ENCODE measurements at regions not wholly inside any gene's neighbourhood (a gene's known extent, or its start where the extent isn't known, plus 50 kb on each side); places are given as distances from the start of the nearest gene placed in this dataset.

GRCh38 chr11:103668859-103669258 is 367.6 kb upstream of the DDI1 start:
- DNase-seq: no peak
- H4K20me1 ChIP-seq (ENCODE audit: insufficient read depth, low read length): no peaks in the 10 kb centered on the region
- no peaks in the 10 kb centered on the region for H3K79me2 ChIP-seq (ENCODE audit: insufficient read depth, low read length)
- H3K27me3 ChIP-seq (ENCODE audit: insufficient read depth, low read length, poor library complexity): no peaks in the 10 kb centered on the region
- no peaks in the 10 kb centered on the region for H3K36me3 ChIP-seq (ENCODE audit: insufficient read depth, low read length)
- H3K9me3 ChIP-seq (ENCODE audit: insufficient read depth, low read length, severe bottlenecking): no peaks in the 10 kb centered on the region
- ATAC-seq (ENCODE audit: insufficient read depth, low read depth): no peak
- H3K9ac ChIP-seq (ENCODE audit: low read depth, low read length): no peak overlapping the region
- H3K4me1 ChIP-seq (ENCODE audit: insufficient read depth, low read length): no peaks in the 10 kb centered on the region
- no peak overlapping the region for H3K4me2 ChIP-seq (ENCODE audit: insufficient read depth, low read length)
- no peak overlapping the region for H3K4me3 ChIP-seq (ENCODE audit: low read depth in 1 of 2, low read length in 2 of 2)
- no peak overlapping the region for H2AFZ ChIP-seq (ENCODE audit: low read depth, low read length)
- no peak overlapping the region for H3K27ac ChIP-seq (ENCODE audit: low read length)
- TF ChIP-seq CTCF (IDR thresholded peaks at IDR 0.05; ENCODE audit: borderline replicate concordance, extremely low read depth, low read length, poor library complexity, severe bottlenecking) (no peak), EZH2 (IDR thresholded peaks at IDR 0.05; ENCODE audit: borderline replicate concordance, low read depth, low read length, severe bottlenecking) (no peak)

DNA sequence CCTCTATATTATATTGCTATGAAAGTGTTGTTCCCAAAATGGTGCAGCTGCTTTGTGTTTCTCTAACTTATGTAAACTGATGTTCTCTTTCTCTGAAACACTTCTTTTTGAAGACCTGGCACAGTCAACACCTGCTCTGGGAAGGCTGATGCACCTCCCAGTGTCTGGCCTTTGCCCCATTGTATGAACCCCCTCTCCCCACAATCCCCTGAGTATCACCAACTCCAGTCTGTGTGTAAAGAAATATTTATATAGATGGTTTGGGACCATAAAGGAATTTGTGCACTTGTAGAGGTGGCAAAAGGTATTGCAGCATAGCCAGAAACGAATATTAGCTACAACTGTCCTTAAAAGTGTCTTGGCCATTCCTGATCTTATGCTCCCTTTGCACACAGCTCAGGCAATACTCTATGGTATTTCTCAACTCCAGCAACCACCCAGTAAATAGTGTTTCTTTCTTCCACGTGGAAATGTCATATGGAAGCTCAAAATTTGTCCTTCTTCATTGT is 365.2 kb upstream of the DDI1 start:
- H3K4me1 ChIP-seq (ENCODE audit: insufficient read depth, low read length): no peaks in the 10 kb centered on the region
- no peak overlapping the region for H3K4me3 ChIP-seq (ENCODE audit: low read depth in 1 of 2, low read length in 2 of 2)
- DNase-seq (no peak), ATAC-seq (ENCODE audit: insufficient read depth, low read depth) (no peak)
- no peaks in the 10 kb centered on the region for H3K79me2 ChIP-seq (ENCODE audit: insufficient read depth, low read length)
- H3K27me3 ChIP-seq (ENCODE audit: insufficient read depth, low read length, poor library complexity): no peaks in the 10 kb centered on the region
- no peak overlapping the region for H3K27ac ChIP-seq (ENCODE audit: low read length)
- H3K36me3 ChIP-seq (ENCODE audit: insufficient read depth, low read length): no peaks in the 10 kb centered on the region
- H3K9me3 ChIP-seq (ENCODE audit: insufficient read depth, low read length, severe bottlenecking): no peaks in the 10 kb centered on the region
- no peak overlapping the region for H3K4me2 ChIP-seq (ENCODE audit: insufficient read depth, low read length)
- H4K20me1 ChIP-seq (ENCODE audit: insufficient read depth, low read length): no peaks in the 10 kb centered on the region
- H2AFZ ChIP-seq (ENCODE audit: low read depth, low read length): no peak overlapping the region
- no peak overlapping the region for H3K9ac ChIP-seq (ENCODE audit: low read depth, low read length)
- TF ChIP-seq EZH2 (IDR thresholded peaks at IDR 0.05; ENCODE audit: borderline replicate concordance, low read depth, low read length, severe bottlenecking) (no peak), CTCF (IDR thresholded peaks at IDR 0.05; ENCODE audit: borderline replicate concordance, extremely low read depth, low read length, poor library complexity, severe bottlenecking) (peak; percentile 5)

DNA sequence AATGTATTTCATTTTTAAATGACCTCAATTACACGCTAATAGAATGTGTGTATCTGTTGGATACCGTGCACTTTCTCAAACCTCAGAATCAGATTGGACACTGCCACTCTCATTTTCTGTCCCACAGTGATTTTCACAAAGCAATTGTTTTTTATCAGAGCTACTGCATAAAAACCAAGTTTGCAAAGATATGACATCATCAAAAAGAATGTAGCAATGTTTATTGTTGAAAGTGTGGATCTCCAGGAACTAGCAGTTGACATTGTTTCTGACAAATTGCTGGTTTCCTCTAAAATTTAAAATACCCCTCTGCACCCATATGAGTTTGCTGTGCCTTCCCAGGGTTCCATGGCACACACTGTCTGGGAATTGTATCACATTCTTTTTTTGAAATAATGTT is 362.7 kb upstream of the DDI1 start:
- no peaks in the 10 kb centered on the region for H3K4me1 ChIP-seq (ENCODE audit: insufficient read depth, low read length)
- H3K9me3 ChIP-seq (ENCODE audit: insufficient read depth, low read length, severe bottlenecking): no peaks in the 10 kb centered on the region
- no peak overlapping the region for H3K27ac ChIP-seq (ENCODE audit: low read length)
- no peak overlapping the region for H3K4me3 ChIP-seq (ENCODE audit: low read depth in 1 of 2, low read length in 2 of 2)
- H3K27me3 ChIP-seq (ENCODE audit: insufficient read depth, low read length, poor library complexity): no peaks in the 10 kb centered on the region
- no peaks in the 10 kb centered on the region for H3K36me3 ChIP-seq (ENCODE audit: insufficient read depth, low read length)
- no peaks in the 10 kb centered on the region for H3K79me2 ChIP-seq (ENCODE audit: insufficient read depth, low read length)
- H3K9ac ChIP-seq (ENCODE audit: low read depth, low read length): no peak overlapping the region
- no peak overlapping the region for H2AFZ ChIP-seq (ENCODE audit: low read depth, low read length)
- no peak for DNase-seq
- ATAC-seq (ENCODE audit: insufficient read depth, low read depth): no peak
- no peak overlapping the region for H3K4me2 ChIP-seq (ENCODE audit: insufficient read depth, low read length)
- TF ChIP-seq CTCF (IDR thresholded peaks at IDR 0.05; ENCODE audit: borderline replicate concordance, extremely low read depth, low read length, poor library complexity, severe bottlenecking) (no peak), EZH2 (IDR thresholded peaks at IDR 0.05; ENCODE audit: borderline replicate concordance, low read depth, low read length, severe bottlenecking) (no peak)
- H4K20me1 ChIP-seq (ENCODE audit: insufficient read depth, low read length): no peaks in the 10 kb centered on the region

DNA sequence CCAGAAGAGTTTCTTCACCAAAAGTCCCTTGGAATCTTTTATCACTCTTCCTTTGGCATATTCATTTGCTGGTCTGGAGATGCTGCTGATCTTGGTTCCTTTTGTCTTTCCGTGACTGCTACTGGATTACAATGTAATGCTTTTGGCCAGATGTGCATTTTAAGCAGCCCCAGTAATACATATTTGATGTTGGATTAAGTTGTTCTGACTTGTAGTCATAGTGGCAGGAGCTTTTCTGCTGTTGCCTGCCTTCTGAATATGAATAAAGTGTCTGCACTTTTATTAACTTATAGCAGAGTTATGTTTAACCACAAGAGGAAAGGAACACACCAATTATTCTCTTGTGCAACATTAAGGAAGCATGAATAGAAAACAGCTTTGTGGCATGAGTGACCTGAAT is 360.0 kb upstream of the DDI1 start:
- H3K27ac ChIP-seq (ENCODE audit: low read length): no peak overlapping the region

More for the DNA sequence above, 360.0 kb upstream of the DDI1 start:
- Histone ChIP-seq H3K79me2 (ENCODE audit: insufficient read depth, low read length) (no peaks in the 10 kb centered on the region), H3K4me3 (ENCODE audit: low read depth in 1 of 2, low read length in 2 of 2) (no peak overlapping the region), H3K9me3 (ENCODE audit: insufficient read depth, low read length, severe bottlenecking) (no peaks in the 10 kb centered on the region), H3K36me3 (ENCODE audit: insufficient read depth, low read length) (no peaks in the 10 kb centered on the region), H3K27me3 (ENCODE audit: insufficient read depth, low read length, poor library complexity) (no peaks in the 10 kb centered on the region), H4K20me1 (ENCODE audit: insufficient read depth, low read length) (no peaks in the 10 kb centered on the region), H2AFZ (ENCODE audit: low read depth, low read length) (no peak overlapping the region), H3K4me2 (ENCODE audit: insufficient read depth, low read length) (no peak overlapping the region), H3K4me1 (ENCODE audit: insufficient read depth, low read length) (0 out of 2 replicates have a peak, but pooled peaks cover 3% of the 10 kb centered on the region), H3K9ac (ENCODE audit: low read depth, low read length) (no peak overlapping the region)
- DNase-seq (no peak), ATAC-seq (ENCODE audit: insufficient read depth, low read depth) (no peak)
- no peak for TF ChIP-seq EZH2 (IDR thresholded peaks at IDR 0.05; ENCODE audit: borderline replicate concordance, low read depth, low read length, severe bottlenecking)
- TF ChIP-seq CTCF (IDR thresholded peaks at IDR 0.05; ENCODE audit: borderline replicate concordance, extremely low read depth, low read length, poor library complexity, severe bottlenecking): no peak

Measured in DND-41 (cell line).